CD4-positive, alpha-beta T cell (primary cell): ENCODE measurements at regions not wholly inside any gene's neighbourhood (a gene's known extent, or its start where the extent isn't known, plus 50 kb on each side); places are given as distances from the start of the nearest gene placed in this dataset.

Experiments used
- ATAC-seq: fragments of 200-7000 bp; cut with Tn5 transposase; one replicate; pipeline ENCODE4 v1.10.0; 2022; ENCODE audit warnings: mild to moderate bottlenecking; ENCODE audit not compliant: poor library complexity
- CTCF ChIA-PET: fragments of 350-600 bp; sonication (Branson Sonifier 250); formaldehyde crosslinking; loops from one replicate; lab custom pipeline; 2021; ENCODE audit warnings: antibody characterized with exemption, inconsistent platforms; lab: Charles Lee
- POLR2A ChIA-PET: fragments of 350-600 bp; sonication (Branson Sonifier 250); formaldehyde crosslinking; loops from one replicate; lab custom pipeline; 2021; ENCODE audit warnings: antibody characterized with exemption, inconsistent platforms; lab: Charles Lee
- DNase-seq, 14 experiments: peaks; one replicate each; pipeline ENCODE4 v3.0.0-alpha.2; 2013 to 2020; ENCODE audit warnings: mixed read lengths in 2 of 14
- H3K27ac ChIP-seq, 2 donors: one replicate each; pipeline versions ENCODE4 v1.5.1 to v1.7.0; 2013; ENCODE audit warnings: low read length in 2 of 2, low read depth in 1 of 2, mild to moderate bottlenecking in 1 of 2
- H3K27me3 ChIP-seq, 2 experiments: 1 replicate in 1 of 2; 2 replicates in 1 of 2; pipeline versions ENCODE4 v1.6.1 to v1.7.0; 2013; ENCODE audit warnings: low read length in 2 of 2, control low read depth in 1 of 2, mild to moderate bottlenecking in 1 of 2, moderate library complexity in 1 of 2; ENCODE audit not compliant: insufficient read depth in 2 of 2, control insufficient read depth in 1 of 2
- H3K36me3 ChIP-seq: one replicate; pipeline ENCODE4 v1.6.1; 2013; ENCODE audit warnings: low read length, control low read depth; ENCODE audit not compliant: insufficient read depth
- H3K4me1 ChIP-seq: one replicate; pipeline ENCODE4 v1.6.1; 2013; ENCODE audit warnings: low read length, control low read depth; ENCODE audit not compliant: insufficient read depth
- H3K4me3 ChIP-seq: one replicate; pipeline ENCODE4 v1.5.1; 2013; ENCODE audit warnings: mild to moderate bottlenecking, low read length, moderate library complexity
- H3K9me3 ChIP-seq, 2 experiments: 1 replicate in 1 of 2; 2 replicates in 1 of 2; pipeline versions ENCODE4 v1.6.1 to v1.7.0; 2013; ENCODE audit warnings: low read length in 2 of 2, mild to moderate bottlenecking in 2 of 2, control low read depth in 1 of 2, moderate library complexity in 1 of 2; ENCODE audit not compliant: control insufficient read depth in 1 of 2, insufficient read depth in 1 of 2
- H3K27ac Mint-ChIP-seq: one replicate; pipeline ENCODE4 v1.8.0; 2020; ENCODE audit warnings: mixed read lengths
- H3K27me3 Mint-ChIP-seq: one replicate; pipeline ENCODE4 v1.8.0; 2021; ENCODE audit warnings: mixed read lengths
- H3K36me3 Mint-ChIP-seq: one replicate; pipeline ENCODE4 v1.8.0; 2021; ENCODE audit warnings: low read depth, mixed read lengths
- H3K4me1 Mint-ChIP-seq: one replicate; pipeline ENCODE4 v1.8.0; 2021; ENCODE audit warnings: low read depth, mixed read lengths
- H3K4me3 Mint-ChIP-seq: one replicate; pipeline ENCODE4 v1.8.0; 2020; ENCODE audit warnings: mild to moderate bottlenecking, mixed read lengths
- H3K9me3 Mint-ChIP-seq: one replicate; pipeline ENCODE4 v1.8.0; 2020; ENCODE audit warnings: mixed read lengths
- CTCF ChIP-seq: fragments of 200-600 bp; IDR thresholded peaks from one replicate; pipeline ENCODE4 v1.8.0; 2022; ENCODE audit warnings: antibody characterized with exemption, mild to moderate bottlenecking
- intact Hi-C, 2 experiments: fragments of 100-400 bp; cut with DNase I in 1 of 2; cut with micrococcal nuclease in 1 of 2; formaldehyde crosslinking; loops; one replicate each; pipeline versions ENCODE4 v1.15.1 to v1.9.0; 2023 to 2025; cut with DNase I, micrococcal nuclease

- peaks cover 10% of the 10 kb centered on the region for H3K4me1 Mint-ChIP-seq
- Histone ChIP-seq H3K4me3 (no peak overlapping the region), H3K4me1 (no peaks in the 10 kb centered on the region), H3K27ac (no peak overlapping the region), H3K36me3 (no peaks in the 10 kb centered on the region), H3K9me3 (no peaks in the 10 kb centered on the region), H3K27me3 (no peaks in the 10 kb centered on the region)
- DNase-seq (no peak), ATAC-seq (no peak)
- POLR2A ChIA-PET: no interaction called here
- intact Hi-C loops: no loop called here
- H3K9me3 Mint-ChIP-seq: peaks cover 3% of the 10 kb centered on the region
- no peak for TF ChIP-seq CTCF
- CTCF ChIA-PET: no interaction called here
- no peaks in the 10 kb centered on the region for H3K36me3 Mint-ChIP-seq
- no peak overlapping the region for H3K27ac Mint-ChIP-seq
- no peak overlapping the region for H3K4me3 Mint-ChIP-seq
- no peaks in the 10 kb centered on the region for H3K27me3 Mint-ChIP-seq
These were observed 647.3 kb downstream of the SOCS6 start for GRCh38 chr18:70936160-70936559.

- ATAC-seq (no peak), DNase-seq (peak in 4 of 14 experiments; percentile 6 to 16 (median 14))
- TF ChIP-seq CTCF: peak; percentile 65
- CTCF ChIA-PET: no interaction called here
- Mint-ChIP-seq H3K9me3 (no peaks in the 10 kb centered on the region), H3K4me1 (peaks cover 10% of the 10 kb centered on the region), H3K36me3 (no peaks in the 10 kb centered on the region), H3K27me3 (no peaks in the 10 kb centered on the region), H3K4me3 (no peak overlapping the region), H3K27ac (no peak overlapping the region)
- Histone ChIP-seq H3K9me3 (no peaks in the 10 kb centered on the region), H3K36me3 (no peaks in the 10 kb centered on the region), H3K27me3 (no peaks in the 10 kb centered on the region), H3K27ac (no peak overlapping the region), H3K4me3 (no peak overlapping the region), H3K4me1 (no peaks in the 10 kb centered on the region)
- intact Hi-C loops: no loop called here
- POLR2A ChIA-PET: no interaction called here
These were observed 643.3 kb downstream of the SOCS6 start for GRCh38 chr18:70931942-70932814.

- peaks cover 13% of the 10 kb centered on the region for H3K9me3 Mint-ChIP-seq
- H3K9me3 ChIP-seq: peaks cover 4 to 17% of the 10 kb centered on the region in 2 experiments
- ChIA-PET POLR2A (no interaction called here), CTCF (no interaction called here)
- H3K36me3 Mint-ChIP-seq: no peaks in the 10 kb centered on the region
- ATAC-seq (no peak), DNase-seq (no peak)
- H3K4me3 Mint-ChIP-seq: no peak overlapping the region
- H3K4me1 Mint-ChIP-seq: no peaks in the 10 kb centered on the region
- H3K27ac ChIP-seq: no peak overlapping the region
- intact Hi-C loops: no loop called here
- no peak for TF ChIP-seq CTCF
- no peak overlapping the region for H3K4me3 ChIP-seq
- no peak overlapping the region for H3K27ac Mint-ChIP-seq
- H3K27me3 Mint-ChIP-seq: no peaks in the 10 kb centered on the region
- H3K36me3 ChIP-seq: no peaks in the 10 kb centered on the region
- no peaks in the 10 kb centered on the region for H3K27me3 ChIP-seq
- H3K4me1 ChIP-seq: no peaks in the 10 kb centered on the region
These were observed 632.1 kb downstream of the SOCS6 start for GRCh38 chr18:70920840-70921374.
